ENCODE measurements at regions not wholly inside any gene's neighbourhood (a gene's known extent, or its start where the extent isn't known, plus 50 kb on each side); places are given as distances from the start of the nearest gene placed in this dataset.

- TF ChIP-seq CTCF (conservative IDR thresholded peaks at IDR 0.05 in 1 of 2, IDR thresholded peaks at IDR 0.05 in 1 of 2; ENCODE audit: low read depth in 1 of 2, low read length in 2 of 2) (no peak), EZH2 (IDR thresholded peaks at IDR 0.05; ENCODE audit: low read length, missing control alignments) (no peak)
Observed at GRCh38 chr12:59321278-59321677, 274.6 kb upstream of the SLC16A7 start.
